ENCODE measurements at regions not wholly inside any gene's neighbourhood (a gene's known extent, or its start where the extent isn't known, plus 50 kb on each side); places are given as distances from the start of the nearest gene placed in this dataset.

DNA sequence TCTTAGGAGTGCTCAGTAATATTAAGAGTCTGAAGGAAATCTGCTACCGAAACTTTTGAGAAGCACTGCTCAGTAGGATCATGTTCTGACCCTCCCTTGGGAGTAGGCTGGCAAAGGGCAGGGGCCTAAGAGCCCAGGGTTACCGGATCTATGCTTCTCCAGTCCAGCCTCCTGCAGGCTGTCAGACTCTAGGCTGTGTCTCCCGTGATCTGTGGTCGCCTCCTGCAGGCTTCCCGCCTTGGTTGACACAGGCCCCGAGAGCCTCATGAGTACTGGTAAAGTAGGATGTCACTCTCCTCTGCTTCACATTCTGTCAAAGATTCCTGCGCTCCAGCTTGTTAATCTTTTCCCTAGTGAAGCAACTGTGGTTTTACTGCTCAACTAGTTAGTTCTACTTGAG is 647.8 kb upstream of the RAB6C start:
- no peak overlapping the region for H3K4me3 ChIP-seq (ENCODE audit: low read depth, low read length)
- TF ChIP-seq, protein P1, sequence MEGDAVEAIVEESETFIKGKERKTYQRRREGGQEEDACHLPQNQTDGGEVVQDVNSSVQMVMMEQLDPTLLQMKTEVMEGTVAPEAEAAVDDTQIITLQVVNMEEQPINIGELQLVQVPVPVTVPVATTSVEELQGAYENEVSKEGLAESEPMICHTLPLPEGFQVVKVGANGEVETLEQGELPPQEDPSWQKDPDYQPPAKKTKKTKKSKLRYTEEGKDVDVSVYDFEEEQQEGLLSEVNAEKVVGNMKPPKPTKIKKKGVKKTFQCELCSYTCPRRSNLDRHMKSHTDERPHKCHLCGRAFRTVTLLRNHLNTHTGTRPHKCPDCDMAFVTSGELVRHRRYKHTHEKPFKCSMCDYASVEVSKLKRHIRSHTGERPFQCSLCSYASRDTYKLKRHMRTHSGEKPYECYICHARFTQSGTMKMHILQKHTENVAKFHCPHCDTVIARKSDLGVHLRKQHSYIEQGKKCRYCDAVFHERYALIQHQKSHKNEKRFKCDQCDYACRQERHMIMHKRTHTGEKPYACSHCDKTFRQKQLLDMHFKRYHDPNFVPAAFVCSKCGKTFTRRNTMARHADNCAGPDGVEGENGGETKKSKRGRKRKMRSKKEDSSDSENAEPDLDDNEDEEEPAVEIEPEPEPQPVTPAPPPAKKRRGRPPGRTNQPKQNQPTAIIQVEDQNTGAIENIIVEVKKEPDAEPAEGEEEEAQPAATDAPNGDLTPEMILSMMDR (conservative IDR thresholded peaks at IDR 0.05; ENCODE audit: low read depth, low read length), result no peak
- DNase-seq (ENCODE audit: low read depth), result no peak

DNA sequence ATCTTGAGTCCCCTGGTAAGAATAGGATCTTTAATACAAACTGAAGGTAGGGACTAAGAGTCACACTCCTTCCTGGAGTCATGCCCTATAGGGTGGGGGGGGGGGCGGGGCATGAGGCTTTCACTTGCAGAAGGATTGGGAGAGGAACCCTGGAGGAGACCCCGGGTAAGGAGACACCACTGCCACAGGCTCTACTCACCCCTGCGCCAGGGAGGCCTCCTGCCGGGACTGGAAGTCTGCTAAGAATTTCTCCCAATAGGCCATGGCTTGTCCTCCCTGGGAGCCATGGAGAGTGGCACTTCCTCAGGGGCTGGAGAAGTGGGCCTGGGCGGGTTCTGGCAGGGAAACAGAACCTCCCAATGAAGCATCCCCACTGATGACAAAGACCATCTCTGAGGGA is 645.3 kb upstream of the RAB6C start:
- DNase-seq (ENCODE audit: low read depth), result no peak

DNA sequence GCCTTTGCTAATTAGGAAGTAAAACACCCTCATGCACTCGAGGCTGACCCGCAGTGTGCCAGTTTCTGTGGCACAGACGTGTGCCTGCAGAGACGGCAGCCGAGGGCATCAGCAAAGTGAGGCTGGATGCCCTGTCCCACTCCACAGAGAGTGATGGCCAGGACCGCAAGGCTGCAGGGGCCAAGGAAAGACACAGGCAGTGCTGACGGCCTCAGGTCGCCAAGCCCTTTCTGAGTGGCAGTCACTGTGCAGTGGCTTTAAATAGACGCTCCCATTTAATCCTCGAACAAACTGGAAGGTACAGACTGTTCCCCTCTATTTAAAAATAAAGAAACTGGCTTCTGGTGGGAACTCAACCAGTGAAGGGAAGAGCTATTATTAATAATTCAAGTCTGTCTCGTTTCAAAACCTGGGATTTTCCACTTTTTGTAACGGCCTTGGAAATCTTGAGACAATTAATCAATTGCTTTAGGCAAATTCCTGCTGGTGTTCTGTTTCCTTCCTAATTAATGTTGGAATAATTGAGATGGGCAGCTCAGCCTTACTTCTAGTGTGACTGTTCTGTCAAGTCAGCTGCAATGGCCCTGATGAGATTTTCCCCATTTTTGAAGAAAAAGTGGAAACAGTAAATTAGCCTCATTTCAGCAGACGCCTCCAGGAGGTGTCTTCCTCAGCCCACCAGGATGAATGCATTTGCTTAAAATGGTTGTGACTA is 644.6 kb upstream of the RAB6C start:
- H3K4me3 ChIP-seq (ENCODE audit: low read depth, low read length), result no peak overlapping the region
- DNase-seq (ENCODE audit: low read depth), result no peak
- TF ChIP-seq, protein P1 (conservative IDR thresholded peaks at IDR 0.05; ENCODE audit: low read depth, low read length), result no peak

More for the DNA sequence above, 645.3 kb upstream of the RAB6C start:
- no peak overlapping the region for H3K4me3 ChIP-seq (ENCODE audit: low read depth, low read length)
- TF ChIP-seq, protein P1 (conservative IDR thresholded peaks at IDR 0.05; ENCODE audit: low read depth, low read length), result no peak

- TF ChIP-seq, protein P1 (conservative IDR thresholded peaks at IDR 0.05; ENCODE audit: low read depth, low read length), result no peak
- no peak for DNase-seq (ENCODE audit: low read depth)
- H3K4me3 ChIP-seq (ENCODE audit: low read depth, low read length), result no peak overlapping the region
Observed at GRCh38 chr2:129336276-129336675, 643.2 kb upstream of the RAB6C start.

DNA sequence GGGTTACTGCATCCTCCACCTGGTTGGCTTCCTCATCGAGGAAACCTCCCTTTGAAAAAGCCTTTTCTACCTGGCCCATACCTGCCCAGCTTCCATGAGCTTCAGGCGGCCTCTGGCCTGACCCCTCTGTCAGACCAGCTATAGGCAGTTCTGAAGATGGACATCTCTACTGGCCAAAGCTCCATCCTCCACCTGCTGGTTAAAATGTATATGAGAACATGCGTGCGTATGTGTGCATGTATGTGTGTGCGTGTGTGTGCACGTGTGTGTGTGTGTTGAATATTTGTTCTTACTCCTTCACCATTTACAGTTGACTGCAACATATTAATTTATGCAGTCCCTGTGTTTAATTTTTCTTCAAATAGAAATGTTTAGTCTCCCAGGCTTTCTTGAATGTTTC is 642.4 kb upstream of the RAB6C start:
- no peak overlapping the region for H3K4me3 ChIP-seq (ENCODE audit: low read depth, low read length)
- TF ChIP-seq, protein P1 (conservative IDR thresholded peaks at IDR 0.05; ENCODE audit: low read depth, low read length), result no peak
- DNase-seq (ENCODE audit: low read depth), result no peak

GRCh38 chr2:129345540-129345939 is 633.9 kb upstream of the RAB6C start:
- TF ChIP-seq, protein P1 (conservative IDR thresholded peaks at IDR 0.05; ENCODE audit: low read depth, low read length), result no peak

More at GRCh38 chr2:129345540-129345939, 633.9 kb upstream of the RAB6C start:
- DNase-seq (ENCODE audit: low read depth), result no peak
- no peak overlapping the region for H3K4me3 ChIP-seq (ENCODE audit: low read depth, low read length)
